ACHN (cell line): ENCODE measurements at regions not wholly inside any gene's neighbourhood (a gene's known extent, or its start where the extent isn't known, plus 50 kb on each side); places are given as distances from the start of the nearest gene placed in this dataset.

Experiments
- DNase-seq: peaks from one replicate; pipeline ENCODE4 v3.0.0-alpha.2; 2015
- in situ Hi-C: cut with HindIII; loops from 2 replicates; pipeline ENCODE4 v1.10.0; 2017; ENCODE audit warnings: low sequenced_read_pairs, low pct_ligation_motif_present, low pct_unique_long_range_greater_than_20kb

DNA sequence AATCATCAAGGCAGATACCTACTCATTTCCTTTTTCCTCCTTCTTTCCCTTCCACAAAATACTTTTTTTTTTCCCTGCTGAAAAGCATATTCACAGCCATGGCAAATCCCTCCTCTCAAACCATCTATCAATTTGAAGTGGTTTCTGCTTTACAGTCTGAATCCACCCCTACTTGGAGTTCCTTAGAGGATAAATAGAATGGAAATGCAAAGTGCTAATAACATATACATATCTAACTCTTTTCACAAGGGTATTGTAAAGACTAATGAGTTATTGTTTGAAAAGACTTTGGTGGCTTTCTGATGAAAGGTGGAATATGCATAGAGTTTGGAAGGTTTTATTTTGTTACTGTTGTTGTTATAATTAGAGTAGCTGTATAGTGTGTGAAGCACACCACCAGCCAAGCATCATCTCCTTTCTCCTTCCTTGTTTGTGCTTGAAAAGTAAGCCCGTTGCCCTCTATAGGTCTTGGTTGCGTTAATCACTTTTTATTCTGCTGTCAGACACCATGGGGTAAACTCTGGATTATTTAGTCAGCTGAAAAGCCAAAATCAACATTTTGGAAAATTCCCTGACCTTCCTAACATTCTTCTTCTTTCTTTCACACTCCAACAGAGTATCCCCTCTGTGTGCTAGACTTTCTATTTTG is 2126.9 kb upstream of the CELF4 start:
- in situ Hi-C loops = no loop called here
- no peak for DNase-seq

DNA sequence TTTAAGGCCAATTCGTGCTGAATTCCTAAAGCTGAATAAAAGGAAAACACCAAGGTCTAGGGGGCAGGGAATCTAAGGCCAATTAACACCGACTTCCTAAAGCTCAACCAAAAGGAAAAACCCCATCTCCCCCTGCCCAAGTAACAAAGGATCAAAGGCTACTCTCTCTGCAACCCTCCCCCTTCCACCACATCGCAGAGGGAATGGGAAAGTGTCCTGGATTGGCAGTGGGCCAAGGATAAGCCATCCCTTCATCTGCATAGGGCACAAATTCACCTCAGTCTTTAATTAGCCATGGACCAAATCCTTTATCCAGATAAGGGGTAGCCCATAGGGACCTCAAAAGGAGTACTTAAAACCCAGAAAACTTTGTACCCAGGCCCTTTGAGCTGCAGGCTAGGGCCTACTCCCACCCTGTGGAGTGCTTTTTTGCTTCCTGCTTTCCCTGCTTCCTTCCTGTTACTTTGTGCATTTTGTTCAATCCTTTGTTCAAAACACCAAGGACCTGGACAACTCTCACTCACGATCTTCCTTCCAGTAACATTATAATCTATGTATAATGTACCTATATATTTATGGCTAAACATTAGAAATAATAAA is 2119.8 kb upstream of the CELF4 start:
- no peak for DNase-seq
- in situ Hi-C loops = no loop called here

DNA sequence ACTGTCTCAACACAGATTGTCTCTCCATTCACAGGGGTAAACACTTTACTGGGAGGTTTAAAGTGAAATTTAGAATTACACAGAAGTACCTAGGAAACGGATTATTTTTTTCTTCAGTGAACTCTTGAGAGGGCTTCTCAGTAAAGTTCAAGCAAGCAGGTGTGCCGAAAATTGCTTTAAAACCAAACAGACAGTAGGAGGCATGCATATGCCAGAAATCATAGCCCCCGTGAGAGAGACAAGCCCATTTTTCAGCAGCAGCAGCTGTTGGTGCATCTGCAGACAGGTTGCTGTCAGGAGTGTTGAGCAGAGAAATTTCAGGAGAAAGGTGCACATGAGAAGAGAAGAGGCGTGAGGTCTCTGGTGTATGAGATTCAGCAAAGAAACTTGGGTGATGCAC is 2115.5 kb upstream of the CELF4 start:
- DNase-seq = no peak

DNA sequence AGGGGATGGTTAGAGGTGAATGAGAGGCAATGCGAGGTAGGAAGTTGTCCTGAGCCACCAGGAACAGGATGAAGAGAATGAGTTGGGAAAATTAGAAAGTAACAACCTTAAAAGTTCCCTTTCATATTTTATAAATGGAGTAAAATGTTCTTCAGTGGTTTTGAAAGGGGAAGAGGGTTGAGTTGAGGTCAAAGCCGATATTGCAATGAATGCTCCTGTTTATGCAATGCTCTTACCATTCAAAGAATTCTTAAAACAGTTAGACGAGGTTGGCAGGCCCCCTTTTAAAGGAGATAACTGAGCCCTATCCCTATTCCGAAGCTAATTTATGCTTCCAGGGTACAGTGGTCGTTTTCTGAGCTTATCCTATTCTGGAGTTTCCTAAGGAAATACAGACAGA is 2110.3 kb upstream of the CELF4 start:
- DNase-seq = no peak
- in situ Hi-C loops = no loop called here

More for the DNA sequence above, 2115.5 kb upstream of the CELF4 start:
- in situ Hi-C loops = no loop called here

DNA sequence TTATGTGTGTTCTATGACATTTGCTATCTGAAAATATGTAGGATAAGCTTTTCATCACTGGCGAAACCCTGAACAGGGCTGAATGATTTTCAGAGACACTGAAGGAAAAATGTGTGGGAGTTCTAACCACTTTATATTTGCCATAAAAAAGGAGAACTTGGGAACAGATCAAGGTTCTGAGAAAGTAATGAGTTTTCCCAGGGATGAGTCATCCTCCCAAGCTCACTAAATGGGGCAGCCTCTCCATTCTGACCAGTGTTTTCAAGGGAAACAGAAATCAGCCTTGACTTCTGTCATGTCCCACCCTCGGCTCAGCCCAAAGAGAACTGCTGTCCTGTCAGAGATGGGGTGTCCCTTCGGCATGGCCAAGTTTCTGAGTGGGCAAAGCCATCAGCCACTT is 2109.8 kb upstream of the CELF4 start:
- in situ Hi-C loops = no loop called here

DNA sequence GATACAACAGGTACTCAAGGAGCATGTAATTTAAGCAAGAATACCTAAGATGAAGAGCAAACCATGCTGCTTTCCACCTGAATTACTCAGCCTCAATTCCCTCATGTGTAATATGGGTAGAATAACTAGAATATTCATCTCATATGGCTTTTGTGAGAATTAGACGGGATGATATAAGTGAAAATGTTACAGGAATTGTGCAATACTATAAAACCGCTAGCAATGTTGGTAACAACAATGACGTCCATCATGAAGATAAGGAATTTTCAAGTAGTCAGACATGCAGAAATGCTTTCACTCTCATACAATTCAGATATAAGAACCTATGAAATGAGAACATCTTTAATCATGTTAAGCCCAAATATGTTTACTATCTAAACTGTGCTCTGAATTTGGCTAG is 2106.6 kb upstream of the CELF4 start:
- no peak for DNase-seq
- in situ Hi-C loops = no loop called here

More for the DNA sequence above, 2109.8 kb upstream of the CELF4 start:
- no peak for DNase-seq

DNA sequence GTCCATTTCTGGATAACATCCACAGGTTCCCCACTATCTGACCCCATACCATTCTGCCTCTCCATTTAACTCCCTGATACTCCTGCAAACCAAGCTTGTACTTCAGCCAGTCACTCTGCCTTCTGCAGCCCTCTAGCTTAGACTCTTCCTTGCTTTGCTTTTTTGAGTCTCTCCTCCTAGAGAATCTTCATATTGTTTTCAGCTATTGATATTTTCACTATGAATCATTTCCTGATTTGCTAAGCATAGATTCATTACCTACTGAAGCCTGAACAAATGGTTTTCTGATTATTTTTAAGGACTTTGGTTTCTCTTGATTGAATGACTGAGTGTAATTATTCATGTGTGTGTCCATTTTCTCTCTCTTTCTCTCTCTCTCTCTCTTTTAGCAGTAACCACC is 2102.3 kb upstream of the CELF4 start:
- in situ Hi-C loops = no loop called here

DNA sequence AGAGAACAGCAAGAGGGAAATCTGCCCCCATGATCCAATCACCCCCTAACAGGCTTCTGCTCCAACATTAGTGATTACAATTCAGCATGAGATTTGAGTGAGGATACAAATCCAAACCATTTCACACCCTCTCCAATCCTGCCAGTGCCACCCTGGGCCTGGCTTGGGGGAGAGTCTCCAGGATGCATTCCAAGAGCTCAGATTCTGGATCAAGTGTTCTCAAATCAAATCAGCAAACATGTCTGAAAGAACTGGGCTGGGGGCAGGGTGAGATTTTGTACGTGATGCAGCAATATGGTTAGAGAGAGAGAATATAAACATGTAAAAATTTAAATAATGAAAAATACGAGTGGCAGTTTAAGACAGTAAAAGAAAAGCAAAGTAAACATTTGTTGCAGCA is 2100.9 kb upstream of the CELF4 start:
- in situ Hi-C loops = no loop called here

More for the DNA sequence above, 2102.3 kb upstream of the CELF4 start:
- DNase-seq = no peak

DNA sequence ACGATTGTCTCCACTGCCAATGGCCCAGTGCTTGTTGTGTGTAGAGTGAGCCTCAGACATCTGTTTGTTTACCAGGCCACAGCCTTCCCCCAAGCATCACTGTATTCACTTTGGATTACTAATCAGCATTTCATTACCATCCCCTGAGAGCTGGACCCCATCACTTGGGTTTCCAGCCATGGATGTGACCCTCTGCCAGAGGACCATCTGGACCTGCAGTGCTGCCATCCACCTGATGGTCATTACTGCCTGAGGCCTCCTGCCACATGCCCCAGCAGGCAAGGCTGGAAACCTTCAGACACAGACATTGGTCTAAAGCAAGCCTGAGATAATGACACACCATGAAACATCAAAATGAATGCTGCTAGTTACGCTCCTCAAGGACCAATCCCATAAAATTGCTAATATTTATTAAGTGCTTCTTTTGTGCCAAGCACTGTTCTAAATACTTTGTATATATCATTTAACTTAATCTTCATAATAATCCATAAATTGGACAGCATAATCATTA is 2096.3 kb upstream of the CELF4 start:
- DNase-seq = no peak
- in situ Hi-C loops = no loop called here

More for the DNA sequence above, 2100.9 kb upstream of the CELF4 start:
- DNase-seq = no peak

DNA sequence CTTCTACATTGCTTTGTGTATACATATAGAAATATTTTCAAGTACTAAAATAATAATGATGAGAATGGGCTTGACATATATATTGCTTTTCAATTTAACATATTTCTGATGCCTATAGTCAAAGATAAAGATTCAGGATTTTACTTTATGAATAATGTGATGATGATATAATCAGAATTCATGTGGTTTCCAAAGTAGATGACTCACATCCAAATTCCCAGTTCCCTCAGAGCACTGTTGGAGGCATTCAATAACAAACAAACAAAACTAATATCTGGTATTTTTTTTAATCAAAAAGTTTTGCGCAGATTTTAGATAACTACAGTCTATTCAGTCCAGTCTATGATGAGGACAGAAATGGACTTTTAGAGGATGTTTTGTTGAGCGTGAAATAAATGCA is 2094.5 kb upstream of the CELF4 start:
- DNase-seq = no peak
- in situ Hi-C loops = no loop called here

DNA sequence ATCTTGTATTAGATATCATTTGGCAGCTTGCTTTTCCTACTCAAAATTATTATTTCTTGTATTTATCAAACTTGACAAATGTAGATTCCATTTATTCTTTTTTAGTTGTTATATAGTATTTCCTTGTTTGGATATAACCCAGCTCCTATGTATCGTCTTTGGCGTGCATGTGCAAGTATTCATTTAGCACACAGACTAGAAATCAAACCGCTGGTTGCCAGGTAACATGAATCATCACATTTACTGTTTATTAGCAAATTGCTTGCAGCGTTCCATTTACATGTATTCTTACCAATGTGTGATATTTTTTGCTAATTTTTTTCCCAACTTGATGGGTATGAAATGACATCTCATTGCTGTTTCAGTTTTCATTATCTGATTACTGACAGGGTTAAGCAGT is 2089.7 kb upstream of the CELF4 start:
- in situ Hi-C loops = no loop called here
- no peak for DNase-seq

DNA sequence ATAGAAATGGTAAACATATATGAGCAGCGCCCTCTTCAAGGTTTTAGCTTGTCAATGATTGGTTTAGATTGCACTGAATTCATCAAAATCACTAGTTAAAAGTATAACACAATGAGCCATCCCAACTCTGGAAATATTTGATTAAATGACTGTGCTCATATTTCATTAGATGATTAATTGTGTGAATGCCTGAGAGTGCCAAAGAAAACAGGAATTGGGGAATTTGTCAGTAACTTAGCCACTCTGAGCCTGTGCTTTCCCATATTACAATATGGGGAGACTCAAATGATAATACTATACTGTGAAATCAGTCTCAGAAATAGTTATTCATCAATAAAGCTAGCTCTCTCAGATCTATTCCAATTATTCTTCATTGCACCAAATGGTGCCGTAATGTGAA is 2087.6 kb upstream of the CELF4 start:
- DNase-seq = no peak

DNA sequence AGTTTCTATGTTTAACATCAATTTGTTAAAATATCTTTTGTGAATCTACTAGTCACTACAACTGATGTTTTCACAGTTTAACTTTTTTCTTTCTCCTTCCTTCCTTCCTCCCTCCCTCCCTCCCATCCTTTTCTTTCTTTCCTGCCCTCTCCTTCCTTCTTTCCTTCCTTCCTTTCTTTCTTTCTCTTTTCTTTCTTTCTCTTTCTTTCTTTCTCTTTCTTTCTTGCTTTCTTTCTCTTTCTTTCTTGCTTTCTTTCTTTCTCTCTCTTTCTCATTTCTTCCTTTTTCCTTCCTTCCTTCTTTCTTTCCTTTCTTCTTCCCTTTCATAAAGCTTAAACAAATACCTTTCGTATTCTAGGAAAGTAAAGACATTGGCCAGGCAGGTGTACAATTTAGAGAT is 2083.0 kb upstream of the CELF4 start:
- in situ Hi-C loops = no loop called here
- no peak for DNase-seq

More for the DNA sequence above, 2087.6 kb upstream of the CELF4 start:
- in situ Hi-C loops = no loop called here

DNA sequence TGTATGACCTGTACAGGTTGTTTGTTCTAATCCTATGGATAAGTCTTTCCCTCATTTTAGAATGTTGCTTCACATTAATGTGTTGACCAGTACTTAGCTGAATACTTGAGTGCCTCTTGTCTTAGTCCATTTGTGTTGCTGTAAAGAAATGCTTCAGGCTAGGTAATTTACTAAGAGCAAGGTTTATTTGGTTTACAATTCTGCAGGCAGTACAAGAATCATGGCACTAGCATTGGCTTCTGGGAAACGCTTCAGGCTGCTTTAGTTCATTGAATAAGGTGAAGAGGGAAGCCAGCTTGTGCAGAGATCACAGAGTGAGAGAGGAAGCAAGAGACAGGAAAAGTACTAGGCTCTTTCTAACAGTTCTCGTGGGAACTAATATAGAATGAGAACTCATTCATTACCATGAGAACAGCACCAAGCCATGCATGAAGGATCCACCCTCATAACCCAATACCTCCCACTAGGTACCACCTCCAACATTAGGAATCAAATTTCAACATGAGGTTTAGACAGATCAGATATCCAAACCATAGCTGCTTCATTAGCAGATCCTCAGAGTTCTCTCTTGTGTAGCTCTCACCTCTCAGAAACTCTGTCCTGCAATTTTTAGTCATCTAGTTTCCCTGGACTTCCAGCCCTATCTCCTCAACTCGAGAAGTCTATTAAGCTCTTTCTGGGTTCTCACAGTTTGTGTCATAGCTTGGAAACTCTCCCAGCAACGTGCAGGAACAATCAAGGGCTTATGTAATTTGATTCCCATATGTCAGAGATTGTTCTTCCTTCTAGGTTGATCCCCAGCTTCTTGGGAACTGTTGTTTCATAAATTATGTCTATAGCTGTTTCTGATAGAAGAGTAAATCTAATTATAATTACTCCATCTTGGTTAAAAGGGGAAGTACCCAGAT is 2082.3 kb upstream of the CELF4 start:
- DNase-seq = no peak

DNA sequence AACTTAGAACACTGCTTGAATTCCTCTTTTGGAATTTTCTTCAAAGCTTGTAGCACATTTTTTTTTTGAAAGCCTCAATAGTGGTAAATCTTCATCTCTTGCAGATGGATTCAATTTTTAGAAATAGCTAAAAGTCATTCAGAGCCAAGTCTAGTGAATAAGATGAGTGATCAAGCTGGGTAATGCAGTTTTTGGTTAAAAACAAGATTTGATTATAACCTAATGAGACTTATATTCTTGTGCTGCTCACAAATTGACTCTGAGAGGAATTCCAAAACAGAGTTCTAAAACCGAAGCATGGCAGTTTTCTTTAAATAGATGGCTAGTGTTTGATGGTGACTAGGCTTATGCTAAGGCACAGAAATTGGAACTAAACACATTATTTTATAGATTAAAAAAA is 2072.6 kb upstream of the CELF4 start:
- in situ Hi-C loops = no loop called here
- DNase-seq = no peak

More for the DNA sequence above, 2082.3 kb upstream of the CELF4 start:
- in situ Hi-C loops = no loop called here

DNA sequence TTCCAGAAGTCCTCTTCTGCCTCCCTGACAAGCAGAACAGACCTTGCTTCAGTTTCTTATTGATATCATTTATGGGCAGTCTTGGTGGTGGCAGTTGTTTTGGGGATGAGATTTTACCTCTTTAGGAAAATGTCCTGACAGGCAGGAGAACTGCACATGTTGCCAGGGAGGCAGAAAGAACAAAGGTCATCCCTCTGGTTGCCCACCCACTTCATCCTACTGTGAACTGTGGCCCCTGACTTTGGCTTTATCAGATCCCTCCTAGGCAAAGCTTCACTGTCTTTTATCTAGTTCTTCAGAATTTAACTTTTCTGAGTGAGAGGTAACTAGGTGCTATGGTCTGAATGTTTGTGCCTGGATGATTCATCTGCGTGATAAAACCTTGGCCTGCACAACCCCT is 2071.3 kb upstream of the CELF4 start:
- DNase-seq = no peak
- in situ Hi-C loops = no loop called here

DNA sequence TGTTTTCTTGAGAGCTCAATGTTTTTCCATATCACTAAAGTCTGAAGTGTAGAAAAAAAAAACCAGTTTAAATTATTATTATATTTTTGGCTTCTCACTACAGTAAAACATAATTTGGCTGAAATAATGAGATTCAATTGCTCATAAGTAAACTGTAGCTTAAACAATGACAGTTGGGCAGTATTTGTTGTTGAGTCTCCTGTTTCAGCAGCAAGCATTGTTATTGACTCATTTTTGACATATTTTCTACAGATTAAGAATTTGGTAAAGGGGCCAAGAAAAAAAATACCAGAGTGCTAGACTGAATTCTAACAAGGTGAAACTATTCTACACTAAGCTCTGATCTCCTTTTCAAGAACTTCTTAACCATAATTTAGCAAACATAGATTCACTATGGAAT is 2070.4 kb upstream of the CELF4 start:
- DNase-seq = no peak
- in situ Hi-C loops = no loop called here

DNA sequence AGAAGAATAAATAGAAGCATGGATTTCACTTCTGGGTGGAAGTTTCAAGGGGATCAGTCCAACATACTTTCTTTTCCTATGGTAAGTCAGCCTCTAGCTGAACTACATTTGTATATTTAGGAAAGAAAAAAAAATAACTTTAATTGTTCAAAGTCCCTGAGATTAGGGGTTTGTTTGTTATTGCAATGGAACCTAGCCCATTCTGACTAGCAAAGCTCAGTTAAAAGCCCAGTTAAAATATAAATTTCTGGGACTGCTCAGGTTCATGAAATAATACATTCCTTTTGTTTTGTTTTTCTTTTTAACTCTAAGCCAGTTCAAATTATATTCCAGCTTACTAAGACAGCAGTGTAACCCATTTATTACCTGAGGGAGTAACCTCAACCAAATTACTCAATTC is 2069.6 kb upstream of the CELF4 start:
- no peak for DNase-seq
- in situ Hi-C loops = no loop called here

DNA sequence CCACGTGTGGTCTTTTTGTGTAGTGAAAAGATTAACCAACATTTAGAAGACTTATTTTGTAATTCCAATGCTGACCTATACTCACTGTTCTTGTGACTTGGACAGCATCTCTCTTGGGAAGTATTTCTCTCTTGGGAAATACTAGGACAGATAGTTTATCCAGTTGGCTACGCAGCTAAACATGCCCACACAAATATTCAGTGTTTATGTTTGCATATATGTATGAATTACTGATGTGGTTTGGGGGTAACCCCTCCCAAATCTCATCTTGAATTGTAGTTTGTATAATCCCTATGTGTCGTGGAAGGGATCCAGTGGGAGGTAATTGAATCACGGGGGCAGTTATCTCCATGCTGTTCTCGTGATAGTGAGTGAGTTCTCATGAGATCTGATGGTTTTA is 2062.3 kb upstream of the CELF4 start:
- DNase-seq = no peak
- in situ Hi-C loops = no loop called here
